Posterior cingulate gyrus (tissue), 11 donors: ENCODE measurements at regions not wholly inside any gene's neighbourhood (a gene's known extent, or its start where the extent isn't known, plus 50 kb on each side); places are given as distances from the start of the nearest gene placed in this dataset.

ENCODE experiments used
- DNase-seq, 10 donors: peaks; one replicate each; pipeline versions ENCODE4 v3.0.0 to v3.0.0-alpha.2; 2020 to 2021; ENCODE audit warnings: mixed read lengths in 3 of 10
- intact Hi-C: fragments of 100-400 bp; cut with DNase I; formaldehyde crosslinking; loops from one replicate; pipeline ENCODE4 v1.15.1; 2023

- DNase-seq, result no peak
- intact Hi-C loops, result no loop called here
Measured at GRCh38 chr9:108620767-108621166, 235.0 kb downstream of the ACTL7B start.

- no peak for DNase-seq
- intact Hi-C loops, result no loop called here
Measured at GRCh38 chr9:108618906-108619550, 236.8 kb downstream of the ACTL7B start.

- no peak for DNase-seq
- intact Hi-C loops, result no loop called here
Measured at GRCh38 chr9:108617676-108618075, 238.1 kb downstream of the ACTL7B start.

GRCh38 chr9:108615152-108615551, 240.6 kb downstream of the ACTL7B start:
- intact Hi-C loops, result no loop called here
- DNase-seq, result no peak

GRCh38 chr9:108612513-108612912, 243.3 kb downstream of the ACTL7B start:
- no peak for DNase-seq
- intact Hi-C loops, result no loop called here

- intact Hi-C loops, result no loop called here
- DNase-seq, result no peak
Measured at GRCh38 chr9:108609897-108610253, 245.9 kb downstream of the ACTL7B start.

- intact Hi-C loops, result no loop called here
- DNase-seq, result no peak
Measured at GRCh38 chr9:108609227-108609896, 246.4 kb downstream of the ACTL7B start.

- intact Hi-C loops, result no loop called here
- DNase-seq, result no peak
Measured at GRCh38 chr9:108607607-108608006, 248.2 kb downstream of the ACTL7B start.

- DNase-seq, result no peak
Measured at GRCh38 chr9:108606401-108606800, 249.4 kb downstream of the ACTL7B start.

GRCh38 chr9:108603141-108603540, 252.6 kb downstream of the ACTL7B start:
- intact Hi-C loops, result no loop called here
- peak in 1 of 10 donors; percentile 10 for DNase-seq

More at GRCh38 chr9:108606401-108606800, 249.4 kb downstream of the ACTL7B start:
- intact Hi-C loops, result no loop called here

- DNase-seq, result no peak
- intact Hi-C loops, result no loop called here
Measured at GRCh38 chr9:108600896-108601295, 254.9 kb downstream of the ACTL7B start.

- intact Hi-C loops, result no loop called here
- no peak for DNase-seq
Measured at GRCh38 chr9:108599571-108599970, 256.2 kb downstream of the ACTL7B start.

GRCh38 chr9:108591121-108591520, 264.7 kb downstream of the ACTL7B start:
- intact Hi-C loops, result no loop called here
- no peak for DNase-seq

GRCh38 chr9:108588246-108588645, 267.5 kb downstream of the ACTL7B start:
- intact Hi-C loops, result no loop called here
- DNase-seq, result no peak

GRCh38 chr9:108586471-108587139, 269.2 kb downstream of the ACTL7B start:
- no peak for DNase-seq
- intact Hi-C loops, result no loop called here

GRCh38 chr9:108584860-108585259, 270.9 kb downstream of the ACTL7B start:
- no peak for DNase-seq
- intact Hi-C loops, result no loop called here

GRCh38 chr9:108582726-108583125, 273.1 kb downstream of the ACTL7B start:
- DNase-seq, result no peak
- intact Hi-C loops, result no loop called here

GRCh38 chr9:108579757-108580439, 275.9 kb downstream of the ACTL7B start:
- intact Hi-C loops, result no loop called here
- peak in 5 of 10 donors; percentile 10 to 92 (median 51) for DNase-seq

- intact Hi-C loops, result no loop called here
- no peak for DNase-seq
Measured at GRCh38 chr9:108575276-108575675, 280.5 kb downstream of the ACTL7B start.

- no peak for DNase-seq
- intact Hi-C loops, result no loop called here
Measured at GRCh38 chr9:108569624-108570023, 286.2 kb downstream of the ACTL7B start.

- intact Hi-C loops, result no loop called here
- no peak for DNase-seq
Measured at GRCh38 chr9:108568093-108568492, 287.7 kb downstream of the ACTL7B start.
